WTC11 (cell line): ENCODE measurements at regions not wholly inside any gene's neighbourhood (a gene's known extent, or its start where the extent isn't known, plus 50 kb on each side); places are given as distances from the start of the nearest gene placed in this dataset.

Source experiments
- ATAC-seq: fragments of 200-7000 bp; cut with Tn5 transposase; 2 replicates; pipeline ENCODE4 v1.10.0; 2021; ENCODE audit warnings: mild to moderate bottlenecking, moderate library complexity
- CTCF ChIA-PET: fragments of 300-600 bp; sonication (Branson Sonifier 250); formaldehyde crosslinking; loops from one replicate; lab custom pipeline; 2021; ENCODE audit warnings: antibody characterized with exemption; lab: Charles Lee
- POLR2A ChIA-PET: fragments of 350-600 bp; sonication (Branson Sonifier 250); formaldehyde crosslinking; loops from one replicate; lab custom pipeline; 2021; ENCODE audit warnings: antibody characterized with exemption; lab: Charles Lee
- DNase-seq: peaks from one replicate; pipeline ENCODE4 v3.0.0; 2021; ENCODE audit warnings: low spot score
- H3K27ac Mint-ChIP-seq: 2 replicates; pipeline ENCODE4 v1.8.0; 2021; ENCODE audit warnings: mixed read lengths
- H3K27me3 Mint-ChIP-seq: 2 replicates; pipeline ENCODE4 v1.8.0; 2021; ENCODE audit warnings: low read depth, mild to moderate bottlenecking, moderate library complexity, mixed read lengths
- H3K36me3 Mint-ChIP-seq: 2 replicates; pipeline ENCODE4 v1.8.0; 2021; ENCODE audit warnings: mixed read lengths
- H3K4me1 Mint-ChIP-seq: 2 replicates; pipeline ENCODE4 v1.8.0; 2022; ENCODE audit warnings: mixed read lengths
- H3K4me3 Mint-ChIP-seq: 2 replicates; pipeline ENCODE4 v1.8.0; 2021; ENCODE audit warnings: mild to moderate bottlenecking, moderate library complexity, mixed read lengths
- H3K9me3 Mint-ChIP-seq: 2 replicates; pipeline ENCODE4 v1.8.0; 2021; ENCODE audit warnings: mixed read lengths
- CREM ChIP-seq: sonication (generic); formaldehyde crosslinking; IDR thresholded peaks from 2 replicates; pipeline ENCODE4 v1.8.1; 2022; ENCODE audit warnings: mild to moderate bottlenecking, missing genetic modification reagents, moderate library complexity
- E2F5 ChIP-seq: sonication (generic); formaldehyde crosslinking; IDR thresholded peaks from 2 replicates; pipeline ENCODE4 v1.8.1; 2022; ENCODE audit warnings: mild to moderate bottlenecking, moderate library complexity, missing genetic modification reagents
- ERG ChIP-seq: fragments of 250-450 bp; sonication (Bioruptor Pico); IDR thresholded peaks from 2 replicates; pipeline ENCODE4 v1.8.0; 2021; ENCODE audit warnings: mild to moderate bottlenecking
- GABPB1 ChIP-seq: sonication (generic); formaldehyde crosslinking; IDR thresholded peaks from 2 replicates; pipeline ENCODE4 v1.8.1; 2023; ENCODE audit warnings: mild to moderate bottlenecking, missing genetic modification reagents
- GRHL2 ChIP-seq: fragments of 250-450 bp; sonication (Bioruptor Pico); IDR thresholded peaks from 2 replicates; pipeline ENCODE4 v1.8.0; 2022; ENCODE audit warnings: mild to moderate bottlenecking, moderate library complexity; ENCODE audit not compliant: insufficient replicate concordance, severe bottlenecking
- GTF2I ChIP-seq: fragments of 250-450 bp; sonication (Bioruptor Pico); conservative IDR thresholded peaks from 2 replicates; pipeline ENCODE4 v1.4.0; 2021; ENCODE audit warnings: mild to moderate bottlenecking
- MXD4 ChIP-seq: fragments of 250-450 bp; sonication (Bioruptor Pico); IDR thresholded peaks from 2 replicates; pipeline ENCODE4 v1.8.0; 2021; ENCODE audit warnings: mild to moderate bottlenecking, moderate library complexity, borderline replicate concordance
- MYBL2 ChIP-seq: sonication (generic); formaldehyde crosslinking; IDR thresholded peaks from 2 replicates; pipeline ENCODE4 v1.8.1; 2023; ENCODE audit warnings: mild to moderate bottlenecking, moderate library complexity, missing genetic modification reagents
- NFE2L1 ChIP-seq: sonication (generic); formaldehyde crosslinking; IDR thresholded peaks from 2 replicates; pipeline ENCODE4 v1.8.1; 2023; ENCODE audit warnings: missing genetic modification reagents
- NFYB ChIP-seq: sonication (generic); formaldehyde crosslinking; conservative IDR thresholded peaks from 2 replicates; pipeline ENCODE4 v1.8.0; 2022; ENCODE audit warnings: low read depth, missing genetic modification reagents
- NR1H2 ChIP-seq: sonication (generic); formaldehyde crosslinking; IDR thresholded peaks from 2 replicates; pipeline ENCODE4 v1.9.0; 2021; ENCODE audit warnings: mild to moderate bottlenecking, moderate library complexity, missing genetic modification reagents
- RELA ChIP-seq: sonication (generic); formaldehyde crosslinking; IDR thresholded peaks from 2 replicates; pipeline ENCODE4 v1.8.1; 2022; ENCODE audit warnings: missing genetic modification reagents, mild to moderate bottlenecking, borderline replicate concordance
- SMAD3 ChIP-seq: sonication (generic); formaldehyde crosslinking; IDR thresholded peaks from 2 replicates; pipeline ENCODE4 v1.8.0; 2022; ENCODE audit warnings: missing genetic modification reagents, mild to moderate bottlenecking, borderline replicate concordance
- SP1 ChIP-seq: sonication (generic); formaldehyde crosslinking; conservative IDR thresholded peaks from 2 replicates; pipeline ENCODE4 v1.8.1; 2022; ENCODE audit warnings: missing genetic modification reagents
- TCF7 ChIP-seq: sonication (generic); formaldehyde crosslinking; IDR thresholded peaks from 2 replicates; pipeline ENCODE4 v1.8.0; 2022; ENCODE audit warnings: mild to moderate bottlenecking, low read depth, missing genetic modification reagents, moderate library complexity
- TEAD4 ChIP-seq: sonication (generic); formaldehyde crosslinking; IDR thresholded peaks from 2 replicates; pipeline ENCODE4 v1.8.0; 2022; ENCODE audit warnings: mild to moderate bottlenecking, missing genetic modification reagents
- TP53 ChIP-seq: sonication (generic); formaldehyde crosslinking; IDR thresholded peaks from 2 replicates; pipeline ENCODE4 v1.8.1; 2023; ENCODE audit warnings: mild to moderate bottlenecking, missing genetic modification reagents
- ZNF121 ChIP-seq: sonication (generic); formaldehyde crosslinking; IDR thresholded peaks from 2 replicates; pipeline ENCODE4 v1.8.0; 2023; ENCODE audit warnings: missing genetic modification reagents
- ZNF263 ChIP-seq: sonication (generic); formaldehyde crosslinking; IDR thresholded peaks from 2 replicates; pipeline ENCODE4 v1.8.1; 2022; ENCODE audit warnings: low read depth, mild to moderate bottlenecking, moderate library complexity, missing genetic modification reagents
- ZNF396 ChIP-seq: fragments of 250-450 bp; sonication (Bioruptor Pico); IDR thresholded peaks from 2 replicates; pipeline ENCODE4 v1.8.0; 2021; ENCODE audit warnings: mild to moderate bottlenecking, moderate library complexity, borderline replicate concordance
- ZNF416 ChIP-seq: fragments of 250-450 bp; sonication (Bioruptor Pico); IDR thresholded peaks from 2 replicates; pipeline ENCODE4 v1.9.0; 2021; ENCODE audit warnings: mild to moderate bottlenecking, inconsistent platforms
- ZNF532 ChIP-seq: fragments of 250-450 bp; sonication (Bioruptor Pico); IDR thresholded peaks from 2 replicates; pipeline ENCODE4 v1.9.0; 2021; ENCODE audit warnings: mild to moderate bottlenecking, borderline replicate concordance
- ZNF671 ChIP-seq: fragments of 250-450 bp; sonication (Bioruptor Pico); IDR thresholded peaks from 2 replicates; pipeline ENCODE4 v1.8.0; 2021; ENCODE audit warnings: mild to moderate bottlenecking
- TF ChIP-seq, protein P1 (sequence below): sonication (generic); formaldehyde crosslinking; IDR thresholded peaks from 2 replicates; pipeline ENCODE4 v1.8.1; 2023; ENCODE audit warnings: mild to moderate bottlenecking, missing genetic modification reagents
- TF ChIP-seq, protein P2 (sequence below): sonication (generic); formaldehyde crosslinking; IDR thresholded peaks from 2 replicates; pipeline ENCODE4 v1.8.0; 2022; ENCODE audit warnings: mild to moderate bottlenecking, missing genetic modification reagents

GRCh38 chr13:50452028-50452427 is 391.5 kb downstream of the DLEU7 start:
- H3K27me3 Mint-ChIP-seq: no peaks in the 10 kb centered on the region
- ATAC-seq: no peak

GRCh38 chr13:50452756-50453155 is 390.7 kb downstream of the DLEU7 start:
- ATAC-seq (no peak), DNase-seq (no peak)
- ChIA-PET POLR2A (no interaction called here), CTCF (interaction anchor here (1.6 kb wide), 1 partner anchor 459 kb away, joined by 3 read pairs; no protein-coding TSS in a partner anchor)
- Mint-ChIP-seq H3K4me1 (peaks cover 48% of the 10 kb centered on the region), H3K27me3 (no peaks in the 10 kb centered on the region), H3K36me3 (no peaks in the 10 kb centered on the region), H3K27ac (no peak overlapping the region), H3K9me3 (no peaks in the 10 kb centered on the region), H3K4me3 (no peak overlapping the region)
- TF ChIP-seq MYBL2 (CRISPR knock-in tag) (no peak), NFYB (CRISPR knock-in tag) (no peak), ZNF416 (CRISPR knock-in tag) (no peak), GABPB1 (CRISPR knock-in tag) (no peak), ZNF671 (CRISPR knock-in tag) (no peak), E2F5 (CRISPR knock-in tag) (no peak), SMAD3 (CRISPR knock-in tag) (no peak), TP53 (CRISPR knock-in tag) (no peak), ZNF121 (CRISPR knock-in tag) (no peak), ZNF532 (no peak), NFE2L1 (CRISPR knock-in tag) (no peak), TEAD4 (CRISPR knock-in tag) (no peak), GRHL2 (CRISPR knock-in tag) (no peak), NR1H2 (CRISPR knock-in tag) (no peak), GTF2I (no peak), MXD4 (CRISPR knock-in tag) (no peak), ERG (CRISPR knock-in tag) (no peak)
- TF ChIP-seq, protein P1, sequence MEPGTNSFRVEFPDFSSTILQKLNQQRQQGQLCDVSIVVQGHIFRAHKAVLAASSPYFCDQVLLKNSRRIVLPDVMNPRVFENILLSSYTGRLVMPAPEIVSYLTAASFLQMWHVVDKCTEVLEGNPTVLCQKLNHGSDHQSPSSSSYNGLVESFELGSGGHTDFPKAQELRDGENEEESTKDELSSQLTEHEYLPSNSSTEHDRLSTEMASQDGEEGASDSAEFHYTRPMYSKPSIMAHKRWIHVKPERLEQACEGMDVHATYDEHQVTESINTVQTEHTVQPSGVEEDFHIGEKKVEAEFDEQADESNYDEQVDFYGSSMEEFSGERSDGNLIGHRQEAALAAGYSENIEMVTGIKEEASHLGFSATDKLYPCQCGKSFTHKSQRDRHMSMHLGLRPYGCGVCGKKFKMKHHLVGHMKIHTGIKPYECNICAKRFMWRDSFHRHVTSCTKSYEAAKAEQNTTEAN (CRISPR knock-in tag): no peak

More at GRCh38 chr13:50452028-50452427, 391.5 kb downstream of the DLEU7 start:
- Mint-ChIP-seq H3K4me1 (peaks cover 55% of the 10 kb centered on the region), H3K9me3 (no peaks in the 10 kb centered on the region), H3K36me3 (no peaks in the 10 kb centered on the region), H3K27ac (no peak overlapping the region), H3K4me3 (no peak overlapping the region)
- POLR2A ChIA-PET: no interaction called here
- TF ChIP-seq, protein P1 (CRISPR knock-in tag): no peak
- TF ChIP-seq CREM (CRISPR knock-in tag) (no peak), RELA (CRISPR knock-in tag) (no peak), ERG (CRISPR knock-in tag) (no peak), ZNF263 (CRISPR knock-in tag) (no peak), SP1 (CRISPR knock-in tag) (no peak), TCF7 (CRISPR knock-in tag) (no peak), NR1H2 (CRISPR knock-in tag) (no peak), ZNF396 (no peak)
- TF ChIP-seq, protein P2, sequence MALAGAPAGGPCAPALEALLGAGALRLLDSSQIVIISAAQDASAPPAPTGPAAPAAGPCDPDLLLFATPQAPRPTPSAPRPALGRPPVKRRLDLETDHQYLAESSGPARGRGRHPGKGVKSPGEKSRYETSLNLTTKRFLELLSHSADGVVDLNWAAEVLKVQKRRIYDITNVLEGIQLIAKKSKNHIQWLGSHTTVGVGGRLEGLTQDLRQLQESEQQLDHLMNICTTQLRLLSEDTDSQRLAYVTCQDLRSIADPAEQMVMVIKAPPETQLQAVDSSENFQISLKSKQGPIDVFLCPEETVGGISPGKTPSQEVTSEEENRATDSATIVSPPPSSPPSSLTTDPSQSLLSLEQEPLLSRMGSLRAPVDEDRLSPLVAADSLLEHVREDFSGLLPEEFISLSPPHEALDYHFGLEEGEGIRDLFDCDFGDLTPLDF (CRISPR knock-in tag): no peak
- DNase-seq: no peak
- CTCF ChIA-PET: interaction anchor here (1.6 kb wide), 1 partner anchor 460 kb away, joined by 3 read pairs; no protein-coding TSS in a partner anchor
